NCI-H2107 treated with DMSO at 0.1 percent for 48 hours (cell line): ENCODE measurements at regions not wholly inside any gene's neighbourhood (a gene's known extent, or its start where the extent isn't known, plus 50 kb on each side); places are given as distances from the start of the nearest gene placed in this dataset.

ENCODE experiments used
- DNase-seq: peaks from one replicate; lab custom pipeline; 2025; ENCODE audit not compliant: unreplicated experiment; lab: John Stamatoyannopoulos, UW

- no peak for DNase-seq
These were observed 339.4 kb downstream of the SIPA1L2 start for GRCh38 chr1:232290570-232290969.

GRCh38 chr1:232287676-232288569 is 342.0 kb downstream of the SIPA1L2 start:
- DNase-seq: no peak

- DNase-seq: no peak
These were observed 344.8 kb downstream of the SIPA1L2 start for GRCh38 chr1:232285138-232285537.

- no peak for DNase-seq
These were observed 346.1 kb downstream of the SIPA1L2 start for GRCh38 chr1:232283864-232284263.

GRCh38 chr1:232282498-232282897 is 347.4 kb downstream of the SIPA1L2 start:
- no peak for DNase-seq

GRCh38 chr1:232280910-232281309 is 349.0 kb downstream of the SIPA1L2 start:
- no peak for DNase-seq

GRCh38 chr1:232279909-232280400 is 350.0 kb downstream of the SIPA1L2 start:
- DNase-seq: no peak

- no peak for DNase-seq
These were observed 351.0 kb downstream of the SIPA1L2 start for GRCh38 chr1:232278925-232279324.

- no peak for DNase-seq
These were observed 353.3 kb downstream of the SIPA1L2 start for GRCh38 chr1:232276651-232277050.

- no peak for DNase-seq
These were observed 354.8 kb downstream of the SIPA1L2 start for GRCh38 chr1:232274999-232275710.

GRCh38 chr1:232274236-232274855 is 355.6 kb downstream of the SIPA1L2 start:
- no peak for DNase-seq

- no peak for DNase-seq
These were observed 356.9 kb downstream of the SIPA1L2 start for GRCh38 chr1:232273011-232273410.

- no peak for DNase-seq
These were observed 357.8 kb downstream of the SIPA1L2 start for GRCh38 chr1:232271991-232272589.

- DNase-seq: no peak
These were observed 358.6 kb downstream of the SIPA1L2 start for GRCh38 chr1:232271299-232271698.

- DNase-seq: no peak
These were observed 359.9 kb downstream of the SIPA1L2 start for GRCh38 chr1:232269988-232270387.

- DNase-seq: no peak
These were observed 361.9 kb downstream of the SIPA1L2 start for GRCh38 chr1:232267837-232268598.

- no peak for DNase-seq
These were observed 362.7 kb downstream of the SIPA1L2 start for GRCh38 chr1:232267092-232267836.

- DNase-seq: no peak
These were observed 366.5 kb downstream of the SIPA1L2 start for GRCh38 chr1:232263452-232263851.

GRCh38 chr1:232262991-232263390 is 366.9 kb downstream of the SIPA1L2 start:
- DNase-seq: no peak

- no peak for DNase-seq
These were observed 369.1 kb downstream of the SIPA1L2 start for GRCh38 chr1:232260861-232261260.
